ENCODE measurements at regions not wholly inside any gene's neighbourhood (a gene's known extent, or its start where the extent isn't known, plus 50 kb on each side); places are given as distances from the start of the nearest gene placed in this dataset.

GRCh38 chr13:79084802-79085424, 321.1 kb downstream of the RBM26 start:
- H3K4me3 ChIP-seq (ENCODE audit: low read depth, low read length) = no peak overlapping the region
- H3K36me3 ChIP-seq (ENCODE audit: control insufficient read depth, insufficient read depth, low read length) = no peaks in the 10 kb centered on the region
- no peaks in the 10 kb centered on the region for H3K27me3 ChIP-seq (ENCODE audit: control insufficient read depth, insufficient read depth, low read length)
- peaks cover 3% of the 10 kb centered on the region; the same call in 1 of the 2 replicates for H3K4me1 ChIP-seq (ENCODE audit: control insufficient read depth, insufficient read depth, low read length)
- no peak overlapping the region for H3K9ac ChIP-seq (ENCODE audit: low read depth, low read length)
- H3K27ac ChIP-seq (ENCODE audit: low read depth, low read length) = no peak overlapping the region
- H3K9me3 ChIP-seq (ENCODE audit: control insufficient read depth, insufficient read depth, low read length) = no peaks in the 10 kb centered on the region

- Histone ChIP-seq H3K36me3 (ENCODE audit: control insufficient read depth, insufficient read depth, low read length) (no peaks in the 10 kb centered on the region), H3K4me1 (ENCODE audit: control insufficient read depth, insufficient read depth, low read length) (peaks cover 3% of the 10 kb centered on the region; the same call in 1 of the 2 replicates), H3K4me3 (ENCODE audit: low read depth, low read length) (no peak overlapping the region), H3K27me3 (ENCODE audit: control insufficient read depth, insufficient read depth, low read length) (no peaks in the 10 kb centered on the region), H3K9ac (ENCODE audit: low read depth, low read length) (no peak overlapping the region), H3K9me3 (ENCODE audit: control insufficient read depth, insufficient read depth, low read length) (no peaks in the 10 kb centered on the region; the same call in 1 of the 2 replicates), H3K27ac (ENCODE audit: low read depth, low read length) (no peak overlapping the region)
Observed at GRCh38 chr13:79081942-79082341, 324.1 kb downstream of the RBM26 start.

GRCh38 chr13:79079351-79079839, 326.7 kb downstream of the RBM26 start:
- peaks cover 3% of the 10 kb centered on the region; the same call in 1 of the 2 replicates for H3K4me1 ChIP-seq (ENCODE audit: control insufficient read depth, insufficient read depth, low read length)
- H3K27me3 ChIP-seq (ENCODE audit: control insufficient read depth, insufficient read depth, low read length) = no peaks in the 10 kb centered on the region
- no peaks in the 10 kb centered on the region; the same call in 1 of the 2 replicates for H3K9me3 ChIP-seq (ENCODE audit: control insufficient read depth, insufficient read depth, low read length)
- H3K4me3 ChIP-seq (ENCODE audit: low read depth, low read length) = no peak overlapping the region
- H3K9ac ChIP-seq (ENCODE audit: low read depth, low read length) = no peak overlapping the region
- no peaks in the 10 kb centered on the region for H3K36me3 ChIP-seq (ENCODE audit: control insufficient read depth, insufficient read depth, low read length)
- H3K27ac ChIP-seq (ENCODE audit: low read depth, low read length) = no peak overlapping the region

- Histone ChIP-seq H3K9me3 (ENCODE audit: control insufficient read depth, insufficient read depth, low read length) (no peaks in the 10 kb centered on the region; the same call in 1 of the 2 replicates), H3K9ac (ENCODE audit: low read depth, low read length) (no peak overlapping the region), H3K4me3 (ENCODE audit: low read depth, low read length) (no peak overlapping the region), H3K27ac (ENCODE audit: low read depth, low read length) (no peak overlapping the region), H3K27me3 (ENCODE audit: control insufficient read depth, insufficient read depth, low read length) (no peaks in the 10 kb centered on the region), H3K36me3 (ENCODE audit: control insufficient read depth, insufficient read depth, low read length) (no peaks in the 10 kb centered on the region), H3K4me1 (ENCODE audit: control insufficient read depth, insufficient read depth, low read length) (0 out of 2 replicates have a peak, but pooled peaks cover 1% of the 10 kb centered on the region)
Observed at GRCh38 chr13:79075703-79076102, 330.4 kb downstream of the RBM26 start.

- Histone ChIP-seq H3K4me1 (ENCODE audit: control insufficient read depth, insufficient read depth, low read length) (peaks cover 9% of the 10 kb centered on the region; the same call in 1 of the 2 replicates), H3K9me3 (ENCODE audit: control insufficient read depth, insufficient read depth, low read length) (no peaks in the 10 kb centered on the region), H3K27ac (ENCODE audit: low read depth, low read length) (no peak overlapping the region), H3K27me3 (ENCODE audit: control insufficient read depth, insufficient read depth, low read length) (no peaks in the 10 kb centered on the region), H3K9ac (ENCODE audit: low read depth, low read length) (no peak overlapping the region), H3K36me3 (ENCODE audit: control insufficient read depth, insufficient read depth, low read length) (no peaks in the 10 kb centered on the region), H3K4me3 (ENCODE audit: low read depth, low read length) (no peak overlapping the region)
Observed at GRCh38 chr13:79070343-79070974, 335.6 kb downstream of the RBM26 start.

- Histone ChIP-seq H3K27me3 (ENCODE audit: control insufficient read depth, insufficient read depth, low read length) (no peaks in the 10 kb centered on the region), H3K4me3 (ENCODE audit: low read depth, low read length) (no peak overlapping the region), H3K9me3 (ENCODE audit: control insufficient read depth, insufficient read depth, low read length) (no peaks in the 10 kb centered on the region), H3K36me3 (ENCODE audit: control insufficient read depth, insufficient read depth, low read length) (no peaks in the 10 kb centered on the region), H3K9ac (ENCODE audit: low read depth, low read length) (no peak overlapping the region), H3K27ac (ENCODE audit: low read depth, low read length) (no peak overlapping the region), H3K4me1 (ENCODE audit: control insufficient read depth, insufficient read depth, low read length) (no peaks in the 10 kb centered on the region)
Observed at GRCh38 chr13:79062291-79062690, 343.8 kb downstream of the RBM26 start.

GRCh38 chr13:79060216-79060615, 345.8 kb downstream of the RBM26 start:
- no peak overlapping the region for H3K27ac ChIP-seq (ENCODE audit: low read depth, low read length)
- H3K4me3 ChIP-seq (ENCODE audit: low read depth, low read length) = no peak overlapping the region
- no peaks in the 10 kb centered on the region for H3K9me3 ChIP-seq (ENCODE audit: control insufficient read depth, insufficient read depth, low read length)
- no peaks in the 10 kb centered on the region for H3K4me1 ChIP-seq (ENCODE audit: control insufficient read depth, insufficient read depth, low read length)
- no peaks in the 10 kb centered on the region for H3K27me3 ChIP-seq (ENCODE audit: control insufficient read depth, insufficient read depth, low read length)
- no peak overlapping the region for H3K9ac ChIP-seq (ENCODE audit: low read depth, low read length)
- no peaks in the 10 kb centered on the region for H3K36me3 ChIP-seq (ENCODE audit: control insufficient read depth, insufficient read depth, low read length)

GRCh38 chr13:79056706-79057105, 349.3 kb downstream of the RBM26 start:
- Histone ChIP-seq H3K4me1 (ENCODE audit: control insufficient read depth, insufficient read depth, low read length) (no peaks in the 10 kb centered on the region), H3K36me3 (ENCODE audit: control insufficient read depth, insufficient read depth, low read length) (no peaks in the 10 kb centered on the region), H3K27ac (ENCODE audit: low read depth, low read length) (no peak overlapping the region), H3K9ac (ENCODE audit: low read depth, low read length) (no peak overlapping the region), H3K4me3 (ENCODE audit: low read depth, low read length) (no peak overlapping the region), H3K27me3 (ENCODE audit: control insufficient read depth, insufficient read depth, low read length) (0 out of 2 replicates have a peak, but pooled peaks cover 8% of the 10 kb centered on the region), H3K9me3 (ENCODE audit: control insufficient read depth, insufficient read depth, low read length) (no peaks in the 10 kb centered on the region)

GRCh38 chr13:79051472-79051871, 354.6 kb downstream of the RBM26 start:
- Histone ChIP-seq H3K4me3 (ENCODE audit: low read depth, low read length) (no peak overlapping the region), H3K9me3 (ENCODE audit: control insufficient read depth, insufficient read depth, low read length) (no peaks in the 10 kb centered on the region), H3K4me1 (ENCODE audit: control insufficient read depth, insufficient read depth, low read length) (0 out of 2 replicates have a peak, but pooled peaks cover 5% of the 10 kb centered on the region), H3K36me3 (ENCODE audit: control insufficient read depth, insufficient read depth, low read length) (no peaks in the 10 kb centered on the region), H3K27me3 (ENCODE audit: control insufficient read depth, insufficient read depth, low read length) (peaks cover 20% of the 10 kb centered on the region), H3K27ac (ENCODE audit: low read depth, low read length) (no peak overlapping the region), H3K9ac (ENCODE audit: low read depth, low read length) (no peak overlapping the region)

- Histone ChIP-seq H3K4me3 (ENCODE audit: low read depth, low read length) (no peak overlapping the region), H3K27me3 (ENCODE audit: control insufficient read depth, insufficient read depth, low read length) (peaks cover 7% of the 10 kb centered on the region), H3K27ac (ENCODE audit: low read depth, low read length) (no peak overlapping the region), H3K9me3 (ENCODE audit: control insufficient read depth, insufficient read depth, low read length) (no peaks in the 10 kb centered on the region), H3K9ac (ENCODE audit: low read depth, low read length) (no peak overlapping the region), H3K36me3 (ENCODE audit: control insufficient read depth, insufficient read depth, low read length) (no peaks in the 10 kb centered on the region), H3K4me1 (ENCODE audit: control insufficient read depth, insufficient read depth, low read length) (no peaks in the 10 kb centered on the region)
Observed at GRCh38 chr13:79044415-79044814, 361.6 kb downstream of the RBM26 start.

GRCh38 chr13:79043208-79043607, 362.8 kb downstream of the RBM26 start:
- H3K36me3 ChIP-seq (ENCODE audit: control insufficient read depth, insufficient read depth, low read length) = no peaks in the 10 kb centered on the region

More at GRCh38 chr13:79043208-79043607, 362.8 kb downstream of the RBM26 start:
- Histone ChIP-seq H3K9me3 (ENCODE audit: control insufficient read depth, insufficient read depth, low read length) (no peaks in the 10 kb centered on the region), H3K4me1 (ENCODE audit: control insufficient read depth, insufficient read depth, low read length) (no peaks in the 10 kb centered on the region), H3K9ac (ENCODE audit: low read depth, low read length) (no peak overlapping the region), H3K4me3 (ENCODE audit: low read depth, low read length) (no peak overlapping the region), H3K27me3 (ENCODE audit: control insufficient read depth, insufficient read depth, low read length) (no peaks in the 10 kb centered on the region), H3K27ac (ENCODE audit: low read depth, low read length) (no peak overlapping the region)

Data from HUES48 (cell line).